HEK293T (cell line): ENCODE measurements at regions not wholly inside any gene's neighbourhood (a gene's known extent, or its start where the extent isn't known, plus 50 kb on each side); places are given as distances from the start of the nearest gene placed in this dataset.

ENCODE experiments used
- FOXK2 ChIP-seq: fragments of 450-650 bp; IDR thresholded peaks from 2 replicates; pipeline ENCODE4 v1.6.1; 2016; ENCODE audit warnings: mild to moderate bottlenecking
- LEF1 ChIP-seq: fragments of 450-650 bp; IDR thresholded peaks from 2 replicates; pipeline ENCODE4 v1.6.1; 2017; ENCODE audit warnings: mild to moderate bottlenecking, borderline replicate concordance

DNA sequence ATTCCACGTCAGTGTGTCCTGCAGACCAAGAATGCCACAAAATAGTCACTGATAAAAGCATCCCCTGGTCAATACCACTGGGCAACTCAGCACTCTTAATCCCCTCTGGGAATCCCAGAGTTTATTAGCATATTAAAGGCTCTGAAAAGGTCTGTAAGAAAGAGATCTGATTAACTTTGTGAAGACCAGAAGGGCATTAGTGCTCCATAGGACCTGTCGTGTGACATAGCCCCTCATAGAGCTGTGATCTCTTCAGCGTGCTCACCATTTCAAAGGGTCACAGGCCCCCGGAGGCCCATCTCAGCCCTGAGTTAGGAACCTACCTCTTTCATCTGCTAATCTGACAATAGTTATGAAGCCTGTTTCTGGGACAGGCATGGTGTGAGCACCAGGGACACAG lies 299.2 kb downstream of the MN1 start:
- TF ChIP-seq FOXK2: no peak
- TF ChIP-seq LEF1: no peak
